ENCODE measurements at regions not wholly inside any gene's neighbourhood (a gene's known extent, or its start where the extent isn't known, plus 50 kb on each side); places are given as distances from the start of the nearest gene placed in this dataset.

DNA sequence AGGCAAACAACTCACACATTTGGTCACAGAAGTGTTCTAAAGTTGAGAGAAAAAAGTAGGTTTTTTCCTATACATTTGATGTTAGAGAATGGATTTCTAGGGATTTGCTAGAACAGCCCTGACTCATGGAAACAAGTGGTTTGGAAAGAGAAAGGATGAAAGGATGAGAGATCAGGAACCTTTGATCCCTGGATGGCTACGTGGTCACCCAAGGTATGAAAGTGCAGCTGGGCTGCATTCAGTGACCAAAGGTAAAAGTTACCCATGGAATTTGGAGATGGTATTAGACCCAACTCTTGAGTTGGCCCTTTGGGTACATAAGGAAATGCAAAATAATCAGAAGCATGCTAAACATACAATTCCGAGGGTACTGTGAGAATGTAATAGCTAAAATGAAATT is 61.3 kb upstream of the SPIN1 start:
- Histone ChIP-seq H3K9me3 (no peaks in the 10 kb centered on the region), H3K27me3 (no peaks in the 10 kb centered on the region), H3K36me3 (no peaks in the 10 kb centered on the region), H3K4me3 (no peak overlapping the region), H3K27ac (no peak overlapping the region), H3K4me1 (no peaks in the 10 kb centered on the region)
- 82% methylated on average over 2 of the region's 2 CpGs for WGBS
- no peak for DNase-seq (ENCODE audit: low spot score in 2 of 2)
- no peak for TF ChIP-seq POLR2AphosphoS5 (IDR thresholded peaks at IDR 0.05)

DNA sequence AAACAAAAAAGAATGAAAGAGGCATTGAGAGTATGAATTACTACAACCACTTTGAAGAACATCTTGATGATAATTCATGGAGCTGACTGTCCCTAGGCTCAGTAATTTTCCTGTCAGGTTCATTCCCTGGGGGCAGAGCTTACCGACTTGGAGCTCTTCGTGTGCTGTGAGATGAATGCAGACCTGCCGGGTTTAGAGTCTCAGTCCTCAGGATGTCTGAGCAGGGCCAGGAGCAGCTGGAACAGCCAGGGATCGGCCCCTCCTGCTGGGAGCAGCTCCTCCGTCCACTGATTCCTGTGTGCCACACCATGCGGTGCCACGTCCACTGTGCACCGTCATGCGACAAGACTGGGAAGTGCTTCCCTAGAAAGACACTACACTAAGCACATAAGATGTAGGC is 62.2 kb upstream of the SPIN1 start:
- H3K27ac ChIP-seq: no peak overlapping the region
- WGBS: 65% methylated on average over 8 of the region's 9 CpGs
- H3K36me3 ChIP-seq: no peaks in the 10 kb centered on the region
- no peaks in the 10 kb centered on the region for H3K4me1 ChIP-seq
- no peaks in the 10 kb centered on the region for H3K9me3 ChIP-seq
- no peaks in the 10 kb centered on the region for H3K27me3 ChIP-seq
- no peak overlapping the region for H3K4me3 ChIP-seq
- DNase-seq (ENCODE audit: low spot score in 2 of 2): no peak
- TF ChIP-seq EP300 (IDR thresholded peaks at IDR 0.05): no peak
- no peak for TF ChIP-seq POLR2A (IDR thresholded peaks at IDR 0.05)

DNA sequence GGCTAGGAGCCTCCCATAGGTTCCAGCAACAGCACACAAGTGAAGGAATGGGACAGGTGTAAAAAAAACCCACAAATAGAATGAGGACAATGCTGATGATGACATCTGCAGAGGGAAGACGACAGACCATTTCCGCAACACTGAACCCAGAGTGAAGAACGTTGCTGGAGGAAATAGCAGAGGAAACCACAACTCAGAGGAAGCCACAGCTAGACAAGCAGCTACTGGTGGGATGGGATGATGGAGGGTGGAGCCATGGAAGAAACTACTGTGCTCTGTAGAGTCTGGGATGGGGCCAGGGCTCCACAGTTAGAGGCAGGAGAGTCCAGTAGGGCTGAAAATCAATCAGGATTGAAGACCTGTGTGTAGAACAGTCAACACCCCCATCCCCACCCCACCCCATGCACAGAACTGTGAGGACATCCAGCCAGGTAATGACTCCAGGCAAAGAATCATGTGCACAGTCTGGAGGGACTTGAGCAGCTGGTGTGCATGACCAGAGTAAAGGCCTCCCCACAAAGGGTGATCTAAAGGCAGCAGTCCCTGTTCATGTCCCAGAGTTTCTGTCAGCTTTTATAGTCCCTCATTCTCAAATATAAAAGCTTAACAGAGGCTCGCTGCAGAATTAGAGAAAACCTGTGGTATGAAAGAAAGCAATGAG is 65.2 kb upstream of the SPIN1 start:
- no peaks in the 10 kb centered on the region for H3K36me3 ChIP-seq
- H3K27me3 ChIP-seq: no peaks in the 10 kb centered on the region
- TF ChIP-seq POLR2A (IDR thresholded peaks at IDR 0.05) (no peak), POLR2AphosphoS5 (IDR thresholded peaks at IDR 0.05) (no peak), EP300 (IDR thresholded peaks at IDR 0.05) (no peak)
- TF ChIP-seq, protein P1, sequence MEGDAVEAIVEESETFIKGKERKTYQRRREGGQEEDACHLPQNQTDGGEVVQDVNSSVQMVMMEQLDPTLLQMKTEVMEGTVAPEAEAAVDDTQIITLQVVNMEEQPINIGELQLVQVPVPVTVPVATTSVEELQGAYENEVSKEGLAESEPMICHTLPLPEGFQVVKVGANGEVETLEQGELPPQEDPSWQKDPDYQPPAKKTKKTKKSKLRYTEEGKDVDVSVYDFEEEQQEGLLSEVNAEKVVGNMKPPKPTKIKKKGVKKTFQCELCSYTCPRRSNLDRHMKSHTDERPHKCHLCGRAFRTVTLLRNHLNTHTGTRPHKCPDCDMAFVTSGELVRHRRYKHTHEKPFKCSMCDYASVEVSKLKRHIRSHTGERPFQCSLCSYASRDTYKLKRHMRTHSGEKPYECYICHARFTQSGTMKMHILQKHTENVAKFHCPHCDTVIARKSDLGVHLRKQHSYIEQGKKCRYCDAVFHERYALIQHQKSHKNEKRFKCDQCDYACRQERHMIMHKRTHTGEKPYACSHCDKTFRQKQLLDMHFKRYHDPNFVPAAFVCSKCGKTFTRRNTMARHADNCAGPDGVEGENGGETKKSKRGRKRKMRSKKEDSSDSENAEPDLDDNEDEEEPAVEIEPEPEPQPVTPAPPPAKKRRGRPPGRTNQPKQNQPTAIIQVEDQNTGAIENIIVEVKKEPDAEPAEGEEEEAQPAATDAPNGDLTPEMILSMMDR (IDR thresholded peaks at IDR 0.05): no peak
- H3K4me3 ChIP-seq: no peak overlapping the region
- no peaks in the 10 kb centered on the region for H3K4me1 ChIP-seq
- H3K9me3 ChIP-seq: no peaks in the 10 kb centered on the region
- DNase-seq (ENCODE audit: low spot score in 2 of 2): no peak
- 51% methylated on average over 4 of the region's 4 CpGs for WGBS
- no peak overlapping the region for H3K27ac ChIP-seq

DNA sequence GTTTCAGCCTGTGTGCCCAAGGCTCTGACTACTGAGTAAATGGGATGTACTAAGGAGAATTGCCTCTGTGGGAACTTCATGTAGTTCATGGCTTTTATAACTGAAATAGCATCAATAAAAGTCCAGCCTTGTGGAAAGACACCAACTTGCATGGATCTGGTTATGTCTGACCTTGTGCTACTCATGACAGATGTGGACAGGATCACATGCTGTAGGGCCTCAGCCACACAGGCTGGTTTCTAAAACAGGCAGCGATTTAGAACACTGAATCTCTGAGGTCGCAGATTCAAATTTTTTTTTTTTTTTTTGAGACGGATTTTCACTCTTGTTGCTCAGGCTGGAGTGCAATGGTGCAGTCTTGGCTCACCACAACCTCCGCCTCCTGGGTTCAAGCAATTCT is 66.5 kb upstream of the SPIN1 start:
- 89% methylated on average over 4 of the region's 4 CpGs for WGBS
- Histone ChIP-seq H3K4me3 (no peak overlapping the region), H3K36me3 (no peaks in the 10 kb centered on the region), H3K27me3 (no peaks in the 10 kb centered on the region), H3K4me1 (no peaks in the 10 kb centered on the region), H3K27ac (no peak overlapping the region), H3K9me3 (no peaks in the 10 kb centered on the region)
- DNase-seq (ENCODE audit: low spot score in 2 of 2): no peak
- TF ChIP-seq POLR2AphosphoS5 (IDR thresholded peaks at IDR 0.05) (no peak), EP300 (IDR thresholded peaks at IDR 0.05) (no peak), POLR2A (IDR thresholded peaks at IDR 0.05) (no peak)
- TF ChIP-seq, protein P1 (IDR thresholded peaks at IDR 0.05): no peak

DNA sequence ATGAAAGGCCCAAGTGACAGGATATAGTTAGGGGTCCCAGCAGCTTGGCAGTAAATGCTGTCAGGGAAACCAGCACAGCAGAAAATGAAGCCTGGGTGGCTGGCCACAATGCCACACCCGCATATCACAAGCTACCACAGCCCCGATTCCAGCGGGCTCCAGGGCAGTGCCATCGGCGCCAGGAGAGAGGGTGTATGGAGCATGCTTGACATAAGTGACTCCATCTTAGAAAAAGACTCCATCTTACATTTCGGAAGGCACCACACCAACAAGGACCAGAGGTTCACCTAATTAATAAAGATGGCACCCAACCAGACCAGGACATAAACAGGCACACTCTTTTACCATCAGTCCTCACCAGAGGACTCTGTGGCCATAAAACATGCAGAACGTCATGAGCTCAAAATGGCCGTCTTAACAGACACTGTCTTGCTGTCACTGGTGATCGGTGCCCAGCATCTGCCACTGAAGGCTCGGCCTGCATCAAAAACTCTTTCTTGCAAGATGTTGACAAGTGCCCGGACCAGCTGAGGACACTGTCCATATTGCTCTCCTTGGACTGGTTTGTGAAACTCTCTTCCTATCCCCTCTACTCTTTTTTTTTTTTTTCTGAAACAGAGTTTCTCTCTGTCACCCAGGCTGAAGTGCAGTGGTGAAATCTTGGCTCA is 67.4 kb upstream of the SPIN1 start:
- DNase-seq (ENCODE audit: low spot score in 2 of 2): no peak
- WGBS: 97% methylated on average over 11 of the region's 11 CpGs
- Histone ChIP-seq H3K27ac (no peak overlapping the region), H3K4me1 (no peaks in the 10 kb centered on the region), H3K27me3 (no peaks in the 10 kb centered on the region), H3K36me3 (no peaks in the 10 kb centered on the region), H3K9me3 (no peaks in the 10 kb centered on the region), H3K4me3 (no peak overlapping the region)
- TF ChIP-seq EP300 (IDR thresholded peaks at IDR 0.05): no peak
- TF ChIP-seq, protein P1 (IDR thresholded peaks at IDR 0.05): no peak
- no peak for TF ChIP-seq POLR2AphosphoS5 (IDR thresholded peaks at IDR 0.05)
- TF ChIP-seq POLR2A (IDR thresholded peaks at IDR 0.05): no peak

DNA sequence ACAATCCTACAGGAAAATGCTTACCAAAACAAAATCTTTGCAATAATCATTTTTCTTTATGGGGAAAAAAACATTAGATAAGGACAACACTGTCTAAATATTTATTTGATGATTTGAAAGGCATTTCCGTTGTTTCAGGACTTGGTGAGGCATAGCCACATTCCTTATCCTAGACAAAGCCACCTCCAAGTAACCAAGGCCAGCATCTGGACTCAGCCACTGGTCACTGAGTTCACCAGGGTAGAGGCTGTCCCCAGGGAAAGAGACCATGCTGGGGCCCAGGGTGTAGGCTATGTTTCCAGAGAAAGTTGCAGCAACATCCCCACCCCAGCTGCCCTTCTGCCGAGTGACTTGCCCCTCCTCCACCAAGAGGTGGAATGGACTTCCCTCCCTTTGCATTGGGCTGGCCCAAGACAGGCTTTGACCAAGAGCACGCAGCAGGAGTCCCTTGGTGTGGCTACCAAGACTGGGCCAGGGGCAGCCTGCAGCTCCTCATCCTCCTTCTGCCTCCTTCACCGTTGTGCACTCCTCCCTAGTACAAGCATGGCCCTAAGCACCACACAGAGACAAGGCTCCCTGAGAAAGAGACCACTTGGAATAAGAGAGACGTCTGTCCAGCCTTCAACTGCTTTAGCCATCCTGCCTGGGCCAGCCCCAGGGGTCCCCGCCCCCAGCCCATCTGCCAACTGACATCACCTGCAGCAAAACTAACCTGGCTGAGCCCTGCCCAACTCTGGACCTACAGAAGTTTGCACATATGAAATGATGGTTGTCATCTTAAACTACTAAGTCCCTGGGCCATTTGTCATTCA is 68.1 kb upstream of the SPIN1 start:
- Histone ChIP-seq H3K27me3 (no peaks in the 10 kb centered on the region), H3K36me3 (no peaks in the 10 kb centered on the region), H3K4me1 (no peaks in the 10 kb centered on the region), H3K27ac (no peak overlapping the region), H3K4me3 (no peak overlapping the region), H3K9me3 (no peaks in the 10 kb centered on the region)
- 83% methylated on average over 6 of the region's 6 CpGs for WGBS
- no peak for TF ChIP-seq EP300 (IDR thresholded peaks at IDR 0.05)
- TF ChIP-seq, protein P1 (IDR thresholded peaks at IDR 0.05): no peak
- DNase-seq (ENCODE audit: low spot score in 2 of 2): no peak

Measured in suprapubic skin (tissue), 4 donors.